Rectal smooth muscle tissue (tissue), 1 donor: ENCODE measurements at regions not wholly inside any gene's neighbourhood (a gene's known extent, or its start where the extent isn't known, plus 50 kb on each side); places are given as distances from the start of the nearest gene placed in this dataset.

Source experiments
- H3K27ac ChIP-seq: one replicate; pipeline ENCODE4 v1.7.0; 2013; ENCODE audit warnings: low read depth, low read length, inconsistent platforms
- H3K27me3 ChIP-seq: one replicate; pipeline ENCODE4 v1.7.0; 2013; ENCODE audit warnings: low read length; ENCODE audit not compliant: control insufficient read depth, insufficient read depth
- H3K36me3 ChIP-seq: one replicate; pipeline ENCODE4 v1.7.0; 2013; ENCODE audit warnings: low read length; ENCODE audit not compliant: control insufficient read depth, insufficient read depth
- H3K4me1 ChIP-seq: one replicate; pipeline ENCODE4 v1.7.0; 2013; ENCODE audit warnings: low read length; ENCODE audit not compliant: control insufficient read depth, insufficient read depth
- H3K4me3 ChIP-seq: one replicate; pipeline ENCODE4 v1.7.0; 2013; ENCODE audit warnings: low read length
- H3K9ac ChIP-seq: one replicate; pipeline ENCODE4 v1.7.0; 2013; ENCODE audit warnings: low read length

GRCh38 chr5:54837981-54838380, 147.4 kb downstream of the ESM1 start:
- Histone ChIP-seq H3K4me3 (no peak overlapping the region), H3K4me1 (no peaks in the 10 kb centered on the region), H3K9ac (no peak overlapping the region), H3K27me3 (no peaks in the 10 kb centered on the region), H3K27ac (no peak overlapping the region), H3K36me3 (no peaks in the 10 kb centered on the region)

- Histone ChIP-seq H3K4me3 (no peak overlapping the region), H3K27ac (no peak overlapping the region), H3K36me3 (no peaks in the 10 kb centered on the region), H3K9ac (no peak overlapping the region), H3K4me1 (no peaks in the 10 kb centered on the region), H3K27me3 (no peaks in the 10 kb centered on the region)
Observed at GRCh38 chr5:54837093-54837492, 148.3 kb downstream of the ESM1 start.

- no peaks in the 10 kb centered on the region for H3K36me3 ChIP-seq
- H3K4me1 ChIP-seq = no peaks in the 10 kb centered on the region
- no peaks in the 10 kb centered on the region for H3K27me3 ChIP-seq
- H3K4me3 ChIP-seq = no peak overlapping the region
- no peak overlapping the region for H3K27ac ChIP-seq
- no peak overlapping the region for H3K9ac ChIP-seq
Observed at GRCh38 chr5:54835647-54836046, 149.7 kb downstream of the ESM1 start.

- Histone ChIP-seq H3K9ac (no peak overlapping the region), H3K27me3 (no peaks in the 10 kb centered on the region), H3K36me3 (no peaks in the 10 kb centered on the region), H3K27ac (no peak overlapping the region), H3K4me1 (no peaks in the 10 kb centered on the region), H3K4me3 (no peak overlapping the region)
Observed at GRCh38 chr5:54834121-54834842, 151.1 kb downstream of the ESM1 start.

GRCh38 chr5:54833590-54833989, 151.8 kb downstream of the ESM1 start:
- Histone ChIP-seq H3K4me3 (no peak overlapping the region), H3K27ac (no peak overlapping the region), H3K4me1 (no peaks in the 10 kb centered on the region), H3K27me3 (no peaks in the 10 kb centered on the region), H3K9ac (no peak overlapping the region), H3K36me3 (no peaks in the 10 kb centered on the region)

GRCh38 chr5:54832858-54833257, 152.5 kb downstream of the ESM1 start:
- Histone ChIP-seq H3K4me1 (no peaks in the 10 kb centered on the region), H3K9ac (no peak overlapping the region), H3K27ac (no peak overlapping the region), H3K27me3 (no peaks in the 10 kb centered on the region), H3K4me3 (no peak overlapping the region), H3K36me3 (no peaks in the 10 kb centered on the region)

- Histone ChIP-seq H3K9ac (no peak overlapping the region), H3K36me3 (no peaks in the 10 kb centered on the region), H3K4me3 (no peak overlapping the region), H3K27me3 (no peaks in the 10 kb centered on the region), H3K4me1 (no peaks in the 10 kb centered on the region), H3K27ac (no peak overlapping the region)
Observed at GRCh38 chr5:54832045-54832444, 153.3 kb downstream of the ESM1 start.

- Histone ChIP-seq H3K4me1 (no peaks in the 10 kb centered on the region), H3K27me3 (no peaks in the 10 kb centered on the region), H3K4me3 (no peak overlapping the region), H3K36me3 (no peaks in the 10 kb centered on the region), H3K27ac (no peak overlapping the region), H3K9ac (no peak overlapping the region)
Observed at GRCh38 chr5:54831233-54831632, 154.2 kb downstream of the ESM1 start.

GRCh38 chr5:54829676-54830535, 155.5 kb downstream of the ESM1 start:
- Histone ChIP-seq H3K36me3 (no peaks in the 10 kb centered on the region), H3K4me3 (no peak overlapping the region), H3K27me3 (no peaks in the 10 kb centered on the region), H3K27ac (no peak overlapping the region), H3K4me1 (no peaks in the 10 kb centered on the region), H3K9ac (no peak overlapping the region)

GRCh38 chr5:54829102-54829501, 156.3 kb downstream of the ESM1 start:
- H3K36me3 ChIP-seq = no peaks in the 10 kb centered on the region
- no peak overlapping the region for H3K9ac ChIP-seq
- H3K27me3 ChIP-seq = no peaks in the 10 kb centered on the region
- H3K4me1 ChIP-seq = no peaks in the 10 kb centered on the region
- no peak overlapping the region for H3K27ac ChIP-seq
- no peak overlapping the region for H3K4me3 ChIP-seq

GRCh38 chr5:54828151-54828550, 157.2 kb downstream of the ESM1 start:
- Histone ChIP-seq H3K9ac (no peak overlapping the region), H3K36me3 (no peaks in the 10 kb centered on the region), H3K4me3 (no peak overlapping the region), H3K27ac (no peak overlapping the region), H3K27me3 (no peaks in the 10 kb centered on the region), H3K4me1 (no peaks in the 10 kb centered on the region)

GRCh38 chr5:54825005-54825404, 160.4 kb downstream of the ESM1 start:
- Histone ChIP-seq H3K9ac (no peak overlapping the region), H3K4me1 (no peaks in the 10 kb centered on the region), H3K36me3 (no peaks in the 10 kb centered on the region), H3K4me3 (no peak overlapping the region), H3K27ac (no peak overlapping the region), H3K27me3 (no peaks in the 10 kb centered on the region)

- Histone ChIP-seq H3K4me3 (no peak overlapping the region), H3K4me1 (no peaks in the 10 kb centered on the region), H3K27ac (no peak overlapping the region), H3K27me3 (no peaks in the 10 kb centered on the region), H3K9ac (no peak overlapping the region), H3K36me3 (no peaks in the 10 kb centered on the region)
Observed at GRCh38 chr5:54823006-54823405, 162.4 kb downstream of the ESM1 start.
